ENCODE measurements at regions not wholly inside any gene's neighbourhood (a gene's known extent, or its start where the extent isn't known, plus 50 kb on each side); places are given as distances from the start of the nearest gene placed in this dataset.

DNA sequence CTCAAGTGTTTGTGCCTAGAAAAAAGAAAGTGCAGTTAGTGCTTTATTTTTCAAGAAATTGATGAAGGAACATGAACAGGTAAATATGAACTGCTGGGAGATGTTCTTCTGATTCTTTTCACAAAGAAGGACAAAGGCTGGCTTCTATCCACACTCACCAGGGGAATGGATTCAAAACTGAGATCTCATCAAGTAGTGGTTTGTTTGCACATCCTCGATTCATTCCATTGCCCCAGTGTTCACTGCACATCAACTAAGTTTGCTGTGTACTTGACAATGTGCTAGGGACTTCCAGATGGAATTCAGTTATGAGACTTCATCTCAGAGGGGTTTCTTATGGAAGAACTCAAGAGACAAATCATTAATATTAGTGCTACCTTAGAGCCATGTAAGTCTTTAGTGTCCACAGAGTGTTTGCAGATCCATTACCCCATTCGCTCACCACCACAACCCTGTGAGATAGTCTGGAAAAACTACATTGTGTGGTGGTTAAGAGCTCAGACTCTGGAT, 332.9 kb upstream of the PPP2R3A start:
- TF ChIP-seq NR2F2 (IDR thresholded peaks at IDR 0.05) (no peak), JUND (IDR thresholded peaks at IDR 0.05) (no peak), FOXA1 (IDR thresholded peaks at IDR 0.05) (no peak), SP1 (IDR thresholded peaks at IDR 0.05) (no peak), HNF4A (conservative IDR thresholded peaks at IDR 0.05) (no peak), HNF4G (IDR thresholded peaks at IDR 0.05) (no peak), RXRA (IDR thresholded peaks at IDR 0.05) (no peak), RAD21 (IDR thresholded peaks at IDR 0.05) (no peak)
- TF ChIP-seq, protein P1, sequence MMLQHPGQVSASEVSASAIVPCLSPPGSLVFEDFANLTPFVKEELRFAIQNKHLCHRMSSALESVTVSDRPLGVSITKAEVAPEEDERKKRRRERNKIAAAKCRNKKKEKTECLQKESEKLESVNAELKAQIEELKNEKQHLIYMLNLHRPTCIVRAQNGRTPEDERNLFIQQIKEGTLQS (IDR thresholded peaks at IDR 0.05), result no peak
- TF ChIP-seq, protein P2, sequence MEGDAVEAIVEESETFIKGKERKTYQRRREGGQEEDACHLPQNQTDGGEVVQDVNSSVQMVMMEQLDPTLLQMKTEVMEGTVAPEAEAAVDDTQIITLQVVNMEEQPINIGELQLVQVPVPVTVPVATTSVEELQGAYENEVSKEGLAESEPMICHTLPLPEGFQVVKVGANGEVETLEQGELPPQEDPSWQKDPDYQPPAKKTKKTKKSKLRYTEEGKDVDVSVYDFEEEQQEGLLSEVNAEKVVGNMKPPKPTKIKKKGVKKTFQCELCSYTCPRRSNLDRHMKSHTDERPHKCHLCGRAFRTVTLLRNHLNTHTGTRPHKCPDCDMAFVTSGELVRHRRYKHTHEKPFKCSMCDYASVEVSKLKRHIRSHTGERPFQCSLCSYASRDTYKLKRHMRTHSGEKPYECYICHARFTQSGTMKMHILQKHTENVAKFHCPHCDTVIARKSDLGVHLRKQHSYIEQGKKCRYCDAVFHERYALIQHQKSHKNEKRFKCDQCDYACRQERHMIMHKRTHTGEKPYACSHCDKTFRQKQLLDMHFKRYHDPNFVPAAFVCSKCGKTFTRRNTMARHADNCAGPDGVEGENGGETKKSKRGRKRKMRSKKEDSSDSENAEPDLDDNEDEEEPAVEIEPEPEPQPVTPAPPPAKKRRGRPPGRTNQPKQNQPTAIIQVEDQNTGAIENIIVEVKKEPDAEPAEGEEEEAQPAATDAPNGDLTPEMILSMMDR (IDR thresholded peaks at IDR 0.05; ENCODE audit: low read depth, low read length, missing input control), result no peak
- TF ChIP-seq, protein P3, sequence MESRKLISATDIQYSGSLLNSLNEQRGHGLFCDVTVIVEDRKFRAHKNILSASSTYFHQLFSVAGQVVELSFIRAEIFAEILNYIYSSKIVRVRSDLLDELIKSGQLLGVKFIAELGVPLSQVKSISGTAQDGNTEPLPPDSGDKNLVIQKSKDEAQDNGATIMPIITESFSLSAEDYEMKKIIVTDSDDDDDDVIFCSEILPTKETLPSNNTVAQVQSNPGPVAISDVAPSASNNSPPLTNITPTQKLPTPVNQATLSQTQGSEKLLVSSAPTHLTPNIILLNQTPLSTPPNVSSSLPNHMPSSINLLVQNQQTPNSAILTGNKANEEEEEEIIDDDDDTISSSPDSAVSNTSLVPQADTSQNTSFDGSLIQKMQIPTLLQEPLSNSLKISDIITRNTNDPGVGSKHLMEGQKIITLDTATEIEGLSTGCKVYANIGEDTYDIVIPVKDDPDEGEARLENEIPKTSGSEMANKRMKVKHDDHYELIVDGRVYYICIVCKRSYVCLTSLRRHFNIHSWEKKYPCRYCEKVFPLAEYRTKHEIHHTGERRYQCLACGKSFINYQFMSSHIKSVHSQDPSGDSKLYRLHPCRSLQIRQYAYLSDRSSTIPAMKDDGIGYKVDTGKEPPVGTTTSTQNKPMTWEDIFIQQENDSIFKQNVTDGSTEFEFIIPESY (IDR thresholded peaks at IDR 0.05), result no peak
- TF ChIP-seq, protein P4, sequence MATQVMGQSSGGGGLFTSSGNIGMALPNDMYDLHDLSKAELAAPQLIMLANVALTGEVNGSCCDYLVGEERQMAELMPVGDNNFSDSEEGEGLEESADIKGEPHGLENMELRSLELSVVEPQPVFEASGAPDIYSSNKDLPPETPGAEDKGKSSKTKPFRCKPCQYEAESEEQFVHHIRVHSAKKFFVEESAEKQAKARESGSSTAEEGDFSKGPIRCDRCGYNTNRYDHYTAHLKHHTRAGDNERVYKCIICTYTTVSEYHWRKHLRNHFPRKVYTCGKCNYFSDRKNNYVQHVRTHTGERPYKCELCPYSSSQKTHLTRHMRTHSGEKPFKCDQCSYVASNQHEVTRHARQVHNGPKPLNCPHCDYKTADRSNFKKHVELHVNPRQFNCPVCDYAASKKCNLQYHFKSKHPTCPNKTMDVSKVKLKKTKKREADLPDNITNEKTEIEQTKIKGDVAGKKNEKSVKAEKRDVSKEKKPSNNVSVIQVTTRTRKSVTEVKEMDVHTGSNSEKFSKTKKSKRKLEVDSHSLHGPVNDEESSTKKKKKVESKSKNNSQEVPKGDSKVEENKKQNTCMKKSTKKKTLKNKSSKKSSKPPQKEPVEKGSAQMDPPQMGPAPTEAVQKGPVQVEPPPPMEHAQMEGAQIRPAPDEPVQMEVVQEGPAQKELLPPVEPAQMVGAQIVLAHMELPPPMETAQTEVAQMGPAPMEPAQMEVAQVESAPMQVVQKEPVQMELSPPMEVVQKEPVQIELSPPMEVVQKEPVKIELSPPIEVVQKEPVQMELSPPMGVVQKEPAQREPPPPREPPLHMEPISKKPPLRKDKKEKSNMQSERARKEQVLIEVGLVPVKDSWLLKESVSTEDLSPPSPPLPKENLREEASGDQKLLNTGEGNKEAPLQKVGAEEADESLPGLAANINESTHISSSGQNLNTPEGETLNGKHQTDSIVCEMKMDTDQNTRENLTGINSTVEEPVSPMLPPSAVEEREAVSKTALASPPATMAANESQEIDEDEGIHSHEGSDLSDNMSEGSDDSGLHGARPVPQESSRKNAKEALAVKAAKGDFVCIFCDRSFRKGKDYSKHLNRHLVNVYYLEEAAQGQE (IDR thresholded peaks at IDR 0.05), result no peak
- Histone ChIP-seq H3K9ac (ENCODE audit: low read depth in 1 of 2, low read length in 2 of 2) (no peak overlapping the region), H3K9me3 (ENCODE audit: control insufficient read depth in 4 of 4, low read length in 3 of 4) (no peaks in the 10 kb centered on the region), H3K27ac (ENCODE audit: low read depth in 1 of 2, low read length in 2 of 2) (no peak overlapping the region), H3K4me1 (ENCODE audit: control insufficient read depth in 4 of 4, insufficient read depth in 4 of 4, low read length in 3 of 4) (no peaks in the 10 kb centered on the region), H3K4me3 (ENCODE audit: low read depth in 1 of 3, low read length in 3 of 3) (no peak overlapping the region), H3K36me3 (ENCODE audit: control insufficient read depth in 4 of 4, insufficient read depth in 3 of 4, low read depth in 1 of 4, low read length in 3 of 4) (no peaks in the 10 kb centered on the region), H3K27me3 (ENCODE audit: control insufficient read depth in 4 of 4, insufficient read depth in 4 of 4, low read length in 3 of 4) (no peaks in the 10 kb centered on the region)
- 79% methylated on average over 2 of the region's 2 CpGs for WGBS
- no peak for DNase-seq (ENCODE audit: low spot score)

DNA sequence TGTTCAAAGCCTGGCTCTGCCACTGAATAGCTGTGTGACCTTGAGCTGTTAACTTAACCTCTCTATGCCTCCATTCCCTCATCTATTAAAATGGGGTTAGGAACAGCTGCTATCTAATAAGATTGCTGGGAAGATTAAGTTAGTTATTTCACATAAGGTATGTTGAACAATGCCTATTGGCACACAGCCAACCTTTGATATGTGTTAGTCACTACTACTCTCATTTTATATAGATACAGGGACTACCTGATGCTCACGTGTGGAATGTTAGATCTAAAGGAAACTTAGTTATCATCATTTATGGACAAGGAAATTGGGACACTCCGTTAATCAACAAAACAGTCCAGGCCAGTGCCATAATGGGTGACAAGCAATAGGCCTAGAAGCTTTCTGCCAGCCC, 332.4 kb upstream of the PPP2R3A start:
- Histone ChIP-seq H3K4me3 (ENCODE audit: low read depth in 1 of 3, low read length in 3 of 3) (no peak overlapping the region), H3K36me3 (ENCODE audit: control insufficient read depth in 4 of 4, insufficient read depth in 3 of 4, low read depth in 1 of 4, low read length in 3 of 4) (no peaks in the 10 kb centered on the region), H3K27ac (ENCODE audit: low read depth in 1 of 2, low read length in 2 of 2) (no peak overlapping the region), H3K27me3 (ENCODE audit: control insufficient read depth in 4 of 4, insufficient read depth in 4 of 4, low read length in 3 of 4) (no peaks in the 10 kb centered on the region), H3K4me1 (ENCODE audit: control insufficient read depth in 4 of 4, insufficient read depth in 4 of 4, low read length in 3 of 4) (no peaks in the 10 kb centered on the region), H3K9ac (ENCODE audit: low read depth in 1 of 2, low read length in 2 of 2) (no peak overlapping the region), H3K9me3 (ENCODE audit: control insufficient read depth in 4 of 4, low read length in 3 of 4) (no peaks in the 10 kb centered on the region)
- 87% methylated on average over 2 of the region's 2 CpGs for WGBS
- no peak for DNase-seq (ENCODE audit: low spot score)
- TF ChIP-seq HNF4A (conservative IDR thresholded peaks at IDR 0.05), result no peak
- TF ChIP-seq, protein P1 (IDR thresholded peaks at IDR 0.05), result no peak

All from liver (tissue), 8 donors.